DMS53 (cell line): ENCODE measurements at regions not wholly inside any gene's neighbourhood (a gene's known extent, or its start where the extent isn't known, plus 50 kb on each side); places are given as distances from the start of the nearest gene placed in this dataset.
A peak's percentile ranks its signal among the peaks of the same experiment; 100 is the strongest.
"Not testable (repeated sequence)": the region's sequence is repeated elsewhere in the genome, so short reads cannot be mapped to it uniquely, and the experiment has no call there.

ENCODE experiments used
- DNase-seq: peaks from one replicate; lab custom pipeline; 2025; lab: John Stamatoyannopoulos, UW

GRCh38 chr18:8499810-8500675 lies 109.2 kb upstream of the RAB12 start:
- DNase-seq = peak; percentile 51

GRCh38 chr18:8501044-8501443 lies 108.2 kb upstream of the RAB12 start:
- DNase-seq = peak; percentile 56

DNA sequence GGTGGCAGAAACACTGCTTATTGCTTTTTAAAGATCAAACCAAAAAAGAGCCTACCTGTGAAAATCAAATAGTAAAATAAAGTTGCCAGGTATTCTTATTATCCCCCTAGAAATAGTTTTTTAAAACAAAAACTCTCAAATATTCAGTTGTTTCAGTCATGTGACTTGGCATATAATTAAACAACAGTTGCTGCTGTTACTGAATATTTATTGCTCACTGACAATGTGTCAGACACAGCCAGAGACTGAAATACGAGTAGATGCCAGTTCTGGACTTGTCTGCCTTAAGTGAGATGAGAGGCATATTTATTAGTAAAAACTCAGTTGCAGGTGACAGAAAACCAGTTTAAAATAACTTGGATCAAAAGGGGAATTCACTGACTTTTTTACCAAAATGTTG lies 106.0 kb upstream of the RAB12 start:
- no peak for DNase-seq

- DNase-seq = no peak
Measured at GRCh38 chr18:8504424-8504823, 104.8 kb upstream of the RAB12 start.

DNA sequence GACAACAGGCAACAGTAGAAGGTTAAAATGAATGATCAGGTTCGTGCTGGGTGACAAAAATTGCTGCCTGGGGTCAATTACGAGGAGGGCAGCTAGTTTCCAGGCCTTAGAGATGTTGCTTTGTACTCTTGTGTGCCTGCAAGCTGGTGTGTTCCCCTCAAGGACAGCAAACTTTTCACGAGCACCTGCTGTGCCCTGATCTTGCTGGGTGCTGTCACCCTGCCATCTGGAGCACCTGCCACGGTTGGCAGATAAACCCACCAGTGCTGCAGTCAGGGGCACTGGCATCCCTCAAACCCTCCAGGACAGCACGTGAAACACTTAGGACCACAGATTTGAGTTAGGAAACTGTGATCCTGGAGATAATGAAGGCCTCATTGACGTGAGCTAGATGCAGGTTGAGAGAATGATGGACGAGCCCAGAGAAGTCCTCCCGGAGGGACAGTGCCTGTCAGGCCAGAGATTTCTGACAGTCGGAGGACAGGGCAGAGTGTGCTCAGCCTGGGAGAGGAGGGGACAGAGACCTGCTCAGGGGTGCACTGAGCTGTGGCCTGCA lies 104.3 kb upstream of the RAB12 start:
- no peak for DNase-seq

GRCh38 chr18:8506251-8507049 lies 102.8 kb upstream of the RAB12 start:
- no peak for DNase-seq

- peak; percentile 50 for DNase-seq
Measured at GRCh38 chr18:8507361-8507760, 101.9 kb upstream of the RAB12 start.

DNA sequence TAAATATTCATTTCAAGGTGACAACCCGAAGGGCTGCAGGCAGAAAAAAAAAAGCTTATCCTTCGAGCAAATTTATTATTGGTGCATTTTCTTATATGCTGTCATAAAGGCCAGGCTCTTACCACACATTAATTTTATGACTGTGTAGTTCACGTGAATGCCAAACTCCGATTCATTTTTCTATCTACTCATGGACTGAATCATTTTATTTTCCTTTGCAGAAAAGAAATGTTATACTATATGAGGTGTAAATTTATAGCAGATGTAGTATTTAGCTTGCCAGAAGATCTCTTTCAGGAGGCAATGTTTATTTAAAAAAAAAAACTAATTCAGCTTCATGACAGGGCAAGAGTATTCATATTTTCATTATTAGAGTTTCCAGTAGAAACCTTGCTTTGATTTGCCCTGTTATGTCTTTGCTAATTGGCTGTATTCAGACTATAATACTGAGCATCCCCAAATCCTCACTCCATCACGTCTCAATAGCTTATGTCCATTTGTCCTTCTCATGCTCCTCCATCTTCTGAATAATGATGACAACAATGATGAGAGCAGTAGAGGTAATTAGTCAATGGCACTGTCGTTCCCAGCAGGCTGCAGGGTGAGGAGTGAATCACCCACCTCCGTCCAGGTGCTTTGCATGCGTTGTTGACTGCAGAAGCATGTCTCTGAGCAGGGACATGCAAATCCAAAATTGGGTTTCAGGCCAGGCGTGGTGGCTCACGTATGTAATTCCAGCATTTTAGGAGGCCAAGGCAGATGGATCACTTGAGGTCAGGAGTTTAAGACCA lies 101.1 kb upstream of the RAB12 start:
- DNase-seq = no peak

DNA sequence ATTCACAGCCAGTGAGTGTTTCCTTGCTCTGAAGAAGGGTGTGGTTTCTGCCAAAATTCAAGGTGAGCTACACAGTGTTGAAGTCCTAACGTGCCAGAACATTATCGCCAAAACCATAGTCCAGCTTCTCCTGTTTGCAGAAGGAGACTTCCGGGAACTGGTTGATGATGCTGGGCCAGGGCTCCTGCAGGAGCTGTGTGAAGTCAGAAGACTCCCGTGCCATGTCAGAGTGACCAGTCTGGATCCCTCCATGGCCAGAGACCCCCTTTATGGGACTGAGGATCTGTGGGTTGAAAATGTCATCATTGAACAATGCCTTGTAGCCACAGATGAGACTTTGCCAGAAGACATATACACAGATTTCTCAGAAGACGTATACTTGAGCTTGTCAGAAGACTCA lies 96.0 kb upstream of the RAB12 start:
- DNase-seq = no peak

DNA sequence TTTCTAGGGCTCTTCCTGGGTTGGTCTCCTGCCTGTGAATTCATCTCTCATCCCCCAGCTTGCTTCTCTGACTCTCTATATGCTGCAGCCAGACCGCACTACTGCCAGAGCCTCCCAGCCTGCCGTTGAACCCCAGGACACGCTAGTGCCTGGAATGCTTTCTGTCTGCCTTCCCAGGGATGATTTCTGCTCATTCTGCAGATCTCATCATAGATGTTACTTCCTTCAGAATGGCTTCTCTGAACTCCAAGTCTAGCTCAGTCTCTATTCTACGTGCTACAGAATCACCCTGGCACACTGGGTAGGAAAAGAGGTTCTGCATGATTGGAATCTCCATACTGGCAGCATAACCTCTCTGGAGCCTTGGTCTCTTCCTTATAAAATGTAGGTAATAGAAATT lies 94.8 kb upstream of the RAB12 start:
- DNase-seq = no peak

- no peak for DNase-seq
Measured at GRCh38 chr18:8515142-8515865, 93.9 kb upstream of the RAB12 start.

DNA sequence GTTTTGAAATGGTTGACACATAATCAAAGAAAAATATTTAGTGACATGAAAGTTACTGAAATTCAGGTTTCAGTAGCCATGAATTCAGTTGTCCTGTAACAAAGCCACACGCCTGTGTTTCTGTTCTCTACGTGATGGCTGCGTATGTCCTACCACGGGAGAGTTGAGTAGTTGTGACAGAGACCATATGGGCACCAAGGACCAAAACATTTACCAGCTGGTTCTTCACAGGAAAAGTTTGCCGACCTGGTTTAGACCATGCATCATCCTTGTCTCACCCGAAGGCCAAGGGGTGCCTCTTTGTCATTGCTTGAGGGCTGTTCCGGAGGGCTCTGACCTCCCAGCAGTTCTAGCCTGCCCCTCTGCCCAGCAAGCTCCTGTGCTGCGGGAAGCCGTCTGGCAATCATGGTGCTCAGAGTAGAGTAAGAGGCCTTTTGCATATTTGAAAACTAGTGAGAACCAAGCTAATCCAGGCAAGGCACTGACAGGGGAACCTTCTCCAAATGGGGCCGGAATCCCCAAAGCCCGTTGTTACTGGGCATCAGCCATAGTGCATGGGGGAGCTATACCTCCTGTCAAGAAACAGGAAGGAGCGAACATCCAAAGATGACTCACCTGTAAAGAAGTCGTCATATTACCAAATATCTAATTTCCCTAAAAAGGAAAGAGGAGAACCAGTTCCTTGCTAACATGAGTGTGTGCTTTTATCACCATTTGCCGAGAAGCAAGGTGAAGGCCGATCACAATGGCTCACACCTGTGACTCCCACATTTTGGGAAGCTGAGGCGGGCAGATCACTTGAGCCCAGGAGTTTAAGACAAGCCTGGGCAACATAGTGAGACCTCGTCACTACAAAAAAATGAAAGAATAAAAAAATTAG lies 92.6 kb upstream of the RAB12 start:
- DNase-seq = no peak

- DNase-seq = no peak
Measured at GRCh38 chr18:8517276-8517675, 92.0 kb upstream of the RAB12 start.

- no peak for DNase-seq
Measured at GRCh38 chr18:8519102-8519501, 90.1 kb upstream of the RAB12 start.

DNA sequence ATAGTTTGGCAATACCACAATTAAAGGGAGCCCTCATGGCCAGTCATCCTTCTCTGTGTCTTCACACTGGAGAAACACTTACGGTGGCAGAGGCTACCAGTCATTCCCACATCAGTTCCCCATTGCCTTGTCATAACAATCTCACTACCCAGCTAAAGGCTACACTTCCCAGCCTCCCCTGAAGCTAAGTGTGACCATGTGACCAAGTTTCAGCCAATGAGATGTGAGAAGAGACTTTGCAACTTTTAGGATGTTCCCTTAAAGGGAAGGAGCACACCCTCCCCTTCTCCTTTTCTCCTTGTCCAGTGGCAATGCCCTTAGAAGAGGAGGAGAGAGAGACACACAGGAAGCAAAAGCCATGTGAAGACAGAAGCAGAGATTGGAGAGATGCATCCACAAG lies 89.0 kb upstream of the RAB12 start:
- no peak for DNase-seq

DNA sequence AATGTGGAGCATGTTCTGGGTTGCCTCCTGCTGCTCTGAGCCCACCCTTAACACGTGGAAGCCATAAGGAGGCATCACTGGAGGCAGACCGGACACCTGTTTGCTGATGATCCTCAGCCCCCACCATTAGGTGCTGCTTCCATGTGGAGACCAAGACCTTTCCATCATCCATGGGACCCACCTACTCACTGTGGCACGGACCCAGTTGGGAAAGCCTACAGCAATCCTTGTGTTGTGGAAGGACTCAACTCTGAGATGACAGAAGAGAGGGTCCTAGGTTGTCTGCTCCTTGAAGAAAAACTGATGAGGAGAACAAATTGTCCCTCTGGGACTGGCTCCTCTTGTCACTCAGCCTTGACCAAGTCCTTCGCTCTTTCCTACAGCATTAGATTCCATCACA lies 86.5 kb upstream of the RAB12 start:
- DNase-seq = no peak

- no peak for DNase-seq
Measured at GRCh38 chr18:8525692-8526091, 83.5 kb upstream of the RAB12 start.

GRCh38 chr18:8526332-8526731 lies 82.9 kb upstream of the RAB12 start:
- no peak for DNase-seq

DNA sequence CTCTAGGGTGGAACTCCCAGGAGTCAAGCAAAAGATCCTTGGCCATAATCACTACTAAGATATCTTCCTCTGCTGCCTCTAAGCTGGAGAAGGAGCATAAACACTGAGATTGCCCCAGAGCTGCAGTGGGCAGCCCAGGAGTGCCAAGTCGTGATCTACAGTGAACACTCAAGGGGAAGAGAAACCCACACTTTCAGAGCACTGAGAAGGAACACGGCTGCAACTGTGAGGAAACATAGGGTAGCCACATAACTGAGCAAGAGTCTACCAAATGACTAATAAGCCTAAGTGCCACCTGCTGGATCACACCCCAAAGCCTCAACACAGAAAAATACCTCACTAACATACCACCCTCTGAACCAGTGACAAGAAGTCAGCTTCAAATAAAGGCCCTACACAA lies 79.6 kb upstream of the RAB12 start:
- DNase-seq = no peak

DNA sequence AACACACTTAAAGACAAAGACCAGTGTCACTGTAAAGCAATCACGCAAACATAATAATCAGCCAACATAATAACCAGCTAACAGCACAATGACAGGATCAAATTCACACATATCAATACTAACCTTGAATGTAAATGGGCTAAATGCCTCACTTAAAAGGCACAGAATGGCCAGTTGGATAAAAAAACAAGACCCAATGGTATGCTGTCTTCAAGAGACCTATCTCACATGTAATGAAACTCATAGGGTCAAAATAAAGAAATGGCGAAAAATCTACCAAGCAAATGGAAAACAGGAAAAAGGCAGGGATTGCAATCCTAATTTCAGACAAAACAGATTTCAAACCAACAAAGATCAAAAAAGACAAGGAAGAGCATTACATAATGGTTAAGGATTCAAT lies 78.2 kb upstream of the RAB12 start:
- DNase-seq = not testable (repeated sequence)

- DNase-seq = no peak
Measured at GRCh38 chr18:8536231-8536630, 73.0 kb upstream of the RAB12 start.
